AG04450 (cell line): ENCODE measurements at regions not wholly inside any gene's neighbourhood (a gene's known extent, or its start where the extent isn't known, plus 50 kb on each side); places are given as distances from the start of the nearest gene placed in this dataset.
"Not testable (repeated sequence)": the region's sequence is repeated elsewhere in the genome, so short reads cannot be mapped to it uniquely, and the experiment has no call there.

Experiments used
- CTCF ChIA-PET: fragments of 300-600, 350-600 bp; formaldehyde crosslinking; extraction: SDS; loops from one replicate; lab custom pipeline; 2022; ENCODE audit warnings: antibody characterized with exemption, inconsistent platforms; lab: Charles Lee
- POLR2A ChIA-PET: fragments of 350-600 bp; formaldehyde crosslinking; extraction: SDS; loops from one replicate; lab custom pipeline; 2021; ENCODE audit warnings: antibody characterized with exemption, inconsistent platforms; lab: Yijun Ruan, JAX
- DNase-seq: peaks from one replicate; pipeline ENCODE4 v3.0.0-alpha.2; 2011; ENCODE audit warnings: low read depth, low spot score
- H3K27ac ChIP-seq: one replicate; pipeline ENCODE4 v1.5.1; 2012; ENCODE audit warnings: low read depth, low read length, control low read depth
- H3K27me3 ChIP-seq: one replicate; pipeline ENCODE4 v1.6.0; 2012; ENCODE audit warnings: low read length; ENCODE audit not compliant: control insufficient read depth, insufficient read depth
- H3K4me3 ChIP-seq: 2 replicates; pipeline ENCODE4 v1.5.1; 2011; ENCODE audit warnings: mild to moderate bottlenecking, low read depth, low read length, control low read depth
- H3K9me3 ChIP-seq: 2 replicates; pipeline ENCODE4 v1.5.1; 2012; ENCODE audit warnings: low read length; ENCODE audit not compliant: control insufficient read depth, insufficient read depth
- CTCF ChIP-seq: IDR thresholded peaks from 2 replicates; pipeline ENCODE4 v1.5.1; 2011; ENCODE audit warnings: low read depth, low read length, control low read depth, inconsistent platforms

GRCh38 chr6:103722683-103723082 is 1137.0 kb downstream of the HACE1 start:
- CTCF ChIA-PET: interaction anchor here (0.7 kb wide), 1 partner anchor 13 kb away, joined by 3 read pairs; no protein-coding TSS in a partner anchor
- no peak for TF ChIP-seq CTCF
- no peak for DNase-seq
- Histone ChIP-seq H3K27me3 (no peaks in the 10 kb centered on the region), H3K27ac (no peak overlapping the region), H3K4me3 (no peak overlapping the region), H3K9me3 (no peaks in the 10 kb centered on the region; the same call in 1 of the 2 replicates)
- POLR2A ChIA-PET: no interaction called here

- ChIA-PET POLR2A (no interaction called here), CTCF (no interaction called here)
- Histone ChIP-seq H3K27me3 (no peaks in the 10 kb centered on the region), H3K9me3 (no peaks in the 10 kb centered on the region; the same call in 1 of the 2 replicates), H3K27ac (no peak overlapping the region), H3K4me3 (no peak overlapping the region)
- DNase-seq: no peak
- no peak for TF ChIP-seq CTCF
These were observed 1137.8 kb downstream of the HACE1 start for GRCh38 chr6:103721923-103722322.

GRCh38 chr6:103720393-103720792 is 1139.3 kb downstream of the HACE1 start:
- no peaks in the 10 kb centered on the region for H3K27me3 ChIP-seq
- TF ChIP-seq CTCF: no peak
- POLR2A ChIA-PET: no interaction called here
- no peaks in the 10 kb centered on the region for H3K9me3 ChIP-seq
- H3K27ac ChIP-seq: no peak overlapping the region
- H3K4me3 ChIP-seq: no peak overlapping the region
- DNase-seq: no peak
- CTCF ChIA-PET: no interaction called here

GRCh38 chr6:103719545-103719944 is 1140.2 kb downstream of the HACE1 start:
- H3K9me3 ChIP-seq: no peaks in the 10 kb centered on the region
- no peak overlapping the region for H3K27ac ChIP-seq
- no peak for TF ChIP-seq CTCF
- H3K4me3 ChIP-seq: no peak overlapping the region
- POLR2A ChIA-PET: no interaction called here
- CTCF ChIA-PET: no interaction called here
- no peak for DNase-seq
- H3K27me3 ChIP-seq: no peaks in the 10 kb centered on the region

GRCh38 chr6:103715269-103715668 is 1144.5 kb downstream of the HACE1 start:
- Histone ChIP-seq H3K9me3 (no peaks in the 10 kb centered on the region), H3K27ac (no peak overlapping the region), H3K4me3 (no peak overlapping the region), H3K27me3 (no peaks in the 10 kb centered on the region)
- ChIA-PET POLR2A (no interaction called here), CTCF (no interaction called here)
- no peak for TF ChIP-seq CTCF
- no peak for DNase-seq

GRCh38 chr6:103709236-103709635 is 1150.5 kb downstream of the HACE1 start:
- POLR2A ChIA-PET, H3K9me3 ChIP-seq, H3K27ac ChIP-seq, CTCF ChIA-PET, H3K27me3 ChIP-seq, H3K4me3 ChIP-seq, DNase-seq: not testable (repeated sequence)
